K562 (cell line): ENCODE measurements at regions not wholly inside any gene's neighbourhood (a gene's known extent, or its start where the extent isn't known, plus 50 kb on each side); places are given as distances from the start of the nearest gene placed in this dataset.

Experiments used
- ATAC-seq: fragments of 200-7000 bp; cut with Tn5 transposase; 3 replicates; pipeline ENCODE4 v1.9.1; 2020; ENCODE audit warnings: moderate library complexity
- BruUV-seq: library from RNA; stranded (reverse); fragments of 400-500 nt; replicated peaks from 2 replicates; lab custom pipeline; 2021; lab: Mats Ljungman, UMichigan
- CTCF ChIA-PET: fragments of 300-600 bp; formaldehyde crosslinking; extraction: SDS; loops from one replicate; lab custom pipeline; 2021; ENCODE audit warnings: low intra/inter-chr PET ratio; lab: Yijun Ruan, JAX
- POLR2A ChIA-PET: fragments of 300-600, 350-650 bp; sonication (Branson Sonifier 250); formaldehyde crosslinking; extraction: SDS; loops from one replicate; lab custom pipeline; 2021; ENCODE audit warnings: antibody characterized with exemption, inconsistent platforms; lab: Yijun Ruan, JAX
- DNase-seq, 4 experiments: peaks; one replicate each; pipeline versions ENCODE4 v3.0.0 to v3.0.0-alpha.2; 2011 to 2018; ENCODE audit warnings: low spot score in 3 of 4, mixed read lengths in 3 of 4; ENCODE audit errors: extremely low read depth in 1 of 4
- FAIRE-seq: peaks from 2 replicates; lab custom pipeline; 2011; peaks lifted over from hg19 to GRCh38; lab: Jason Lieb, UNC
- H2AFZ ChIP-seq: 2 replicates; pipeline ENCODE4 v1.6.0; 2011; ENCODE audit warnings: low read depth, low read length, control low read depth, inconsistent platforms
- H3K27ac ChIP-seq: fragments of 200-600 bp; 3 replicates; pipeline ENCODE4 v1.8.0; 2011; ENCODE audit warnings: low read depth, mild to moderate bottlenecking, control low read depth, inconsistent platforms, low read length, moderate library complexity, mixed read lengths; ENCODE audit errors: extremely low read depth
- H3K27me3 ChIP-seq, 2 experiments: fragments of 300-600 bp in 1 of 2; 2 replicates in 1 of 2; 3 replicates in 1 of 2; pipeline versions ENCODE4 v1.6.0 to v1.8.0; 2011; ENCODE audit warnings: inconsistent platforms in 2 of 2, low read length in 2 of 2, mild to moderate bottlenecking in 1 of 2, mixed read lengths in 1 of 2, moderate library complexity in 1 of 2; ENCODE audit not compliant: control insufficient read depth in 2 of 2, insufficient read depth in 2 of 2
- H3K36me3 ChIP-seq: fragments of 300-600 bp; 3 replicates; pipeline ENCODE4 v1.8.0; 2011; ENCODE audit warnings: mild to moderate bottlenecking, low read length, inconsistent platforms; ENCODE audit not compliant: control insufficient read depth, insufficient read depth
- H3K4me1 ChIP-seq, 2 experiments: fragments of 200-600 bp in 1 of 2; replicated peaks in 1 of 2; 2 replicates in 1 of 2; 3 replicates in 1 of 2; pipeline versions ENCODE4 v1.5.1 to v1.8.0; 2011; ENCODE audit warnings: inconsistent platforms in 2 of 2, low read length in 2 of 2, mild to moderate bottlenecking in 1 of 2, mixed read lengths in 1 of 2, moderate library complexity in 1 of 2; ENCODE audit not compliant: control insufficient read depth in 2 of 2, insufficient read depth in 2 of 2
- H3K4me2 ChIP-seq: 2 replicates; pipeline ENCODE4 v1.6.1; 2011; ENCODE audit warnings: low read length, control low read depth, inconsistent platforms, mixed read lengths; ENCODE audit not compliant: insufficient read depth
- H3K4me3 ChIP-seq: fragments of 200-600 bp; sonication (generic), shearing (Covaris generic); 2 replicates; pipeline ENCODE4 v1.5.1; 2016; ENCODE audit warnings: control low read depth, inconsistent platforms
- H3K79me2 ChIP-seq: fragments of 200-600 bp; 3 replicates; pipeline ENCODE4 v1.8.0; 2011; ENCODE audit warnings: low read length, inconsistent platforms; ENCODE audit not compliant: control insufficient read depth, insufficient read depth
- H3K9ac ChIP-seq, 2 experiments: 2 replicates each; pipeline versions ENCODE4 v1.6.0 to v1.6.1; 2011; ENCODE audit warnings: low read depth in 2 of 2, low read length in 2 of 2, control low read depth in 1 of 2, inconsistent platforms in 1 of 2, mild to moderate bottlenecking in 1 of 2, mixed read lengths in 1 of 2; ENCODE audit not compliant: insufficient read depth in 1 of 2
- H3K9me1 ChIP-seq: one replicate; pipeline ENCODE4 v1.6.0; 2011; ENCODE audit warnings: inconsistent platforms, mild to moderate bottlenecking, low read length, moderate library complexity; ENCODE audit not compliant: control insufficient read depth, insufficient read depth
- H3K9me3 ChIP-seq: replicated peaks from 2 replicates; pipeline ENCODE4 v1.5.1; 2011; ENCODE audit warnings: low read depth, low read length, inconsistent platforms; ENCODE audit not compliant: control insufficient read depth, insufficient read depth
- H4K20me1 ChIP-seq: replicated peaks from 2 replicates; pipeline ENCODE4 v1.6.1; 2011; ENCODE audit warnings: low read length, inconsistent platforms, mixed read lengths; ENCODE audit not compliant: control insufficient read depth, insufficient read depth
- EZH2 ChIP-seq: IDR thresholded peaks from 2 replicates; pipeline ENCODE4 v1.6.1; 2012; ENCODE audit warnings: low read depth, mild to moderate bottlenecking, inconsistent platforms, low read length, borderline replicate concordance
- FOS ChIP-seq: IDR thresholded peaks from 3 replicates; pipeline ENCODE4 v1.6.1; 2011; ENCODE audit not compliant: insufficient read length; ENCODE audit errors: extremely low read depth
- GTF2E2 ChIP-seq: fragments of 200-800 bp; sonication (Bioruptor generic); IDR thresholded peaks from 2 replicates; pipeline ENCODE4 v1.6.1; 2016; ENCODE audit warnings: missing genetic modification characterization, missing compliant biosample characterization
- ILK ChIP-seq: fragments of 450-650 bp; IDR thresholded peaks from 2 replicates; pipeline ENCODE4 v1.6.1; 2016; ENCODE audit warnings: missing genetic modification characterization, low read depth, mild to moderate bottlenecking, missing compliant biosample characterization, moderate library complexity, borderline replicate concordance
- NCOA4 ChIP-seq: fragments of 450-650 bp; IDR thresholded peaks from 2 replicates; pipeline ENCODE4 v1.6.1; 2018; ENCODE audit warnings: mild to moderate bottlenecking; ENCODE audit not compliant: partially characterized antibody
- RBM17 ChIP-seq: fragments of 200-400 bp; formaldehyde crosslinking; IDR thresholded peaks from 2 replicates; pipeline ENCODE4 v1.6.1; 2017; ENCODE audit warnings: low read depth, mild to moderate bottlenecking, low read length, borderline replicate concordance
- TAF1 ChIP-seq: IDR thresholded peaks from 2 replicates; pipeline ENCODE4 v1.6.1; 2011; ENCODE audit warnings: mild to moderate bottlenecking, low read length, moderate library complexity; ENCODE audit not compliant: insufficient read depth, control insufficient read depth, severe bottlenecking; ENCODE audit errors: extremely low read depth
- ZKSCAN8 ChIP-seq: fragments of 200-800 bp; sonication (Bioruptor generic); IDR thresholded peaks from 2 replicates; pipeline ENCODE4 v1.6.1; 2016; ENCODE audit warnings: missing genetic modification characterization, missing compliant biosample characterization
- ZNF354B ChIP-seq: fragments of 250-450 bp; sonication (Bioruptor Pico); IDR thresholded peaks from 2 replicates; pipeline ENCODE4 v1.4.0; 2020
- ZNF830 ChIP-seq: fragments of 250-450 bp; sonication (Bioruptor Pico); IDR thresholded peaks from 2 replicates; pipeline ENCODE4 v1.5.0; 2021; ENCODE audit warnings: mild to moderate bottlenecking
- WGBS: fragments of 100-300 bp; shearing (Covaris generic); methylation state at CpG from one replicate; pipeline ENCODE4 v1.1.6; 2016; ENCODE audit warnings: low coverage, mixed read lengths; ENCODE audit not compliant: insufficient coverage; ENCODE audit errors: missing lambda C conversion rate; 5-methylcytosine and 5-hydroxymethylcytosine counted together
- in situ Hi-C: fragments of 300-500 bp; cut with MboI; formaldehyde crosslinking; loops from 4 replicates; pipeline ENCODE4 v1.15.0; 2018; ENCODE audit warnings: inconsistent platforms, mixed read lengths
- intact Hi-C: fragments of 100-400 bp; cut with micrococcal nuclease; formaldehyde crosslinking; loops from 2 replicates; pipeline ENCODE4 v1.14.2; 2022
- TF ChIP-seq, protein P1 (sequence below), 3 experiments: fragments of 200-800 bp in 1 of 3; sonication (Bioruptor generic) in 1 of 3; sonication (generic) in 1 of 3; formaldehyde crosslinking in 1 of 3; IDR thresholded peaks; 2 replicates each; pipeline versions ENCODE4 v1.6.1 to v1.8.0; 2016 to 2022; ENCODE audit warnings: mild to moderate bottlenecking in 2 of 3, missing compliant biosample characterization in 2 of 3, missing genetic modification characterization in 2 of 3, missing genetic modification reagents in 1 of 3
- TF ChIP-seq, protein P2 (sequence below): fragments of 250-450 bp; sonication (Bioruptor Pico); IDR thresholded peaks from 2 replicates; pipeline ENCODE4 v1.5.0; 2021; ENCODE audit warnings: mild to moderate bottlenecking, borderline replicate concordance
- TF ChIP-seq, protein P3 (sequence below): fragments of 250-450 bp; sonication (Bioruptor Pico); IDR thresholded peaks from 2 replicates; pipeline ENCODE4 v1.8.0; 2021; ENCODE audit warnings: moderate library complexity, mild to moderate bottlenecking, inconsistent platforms

DNA sequence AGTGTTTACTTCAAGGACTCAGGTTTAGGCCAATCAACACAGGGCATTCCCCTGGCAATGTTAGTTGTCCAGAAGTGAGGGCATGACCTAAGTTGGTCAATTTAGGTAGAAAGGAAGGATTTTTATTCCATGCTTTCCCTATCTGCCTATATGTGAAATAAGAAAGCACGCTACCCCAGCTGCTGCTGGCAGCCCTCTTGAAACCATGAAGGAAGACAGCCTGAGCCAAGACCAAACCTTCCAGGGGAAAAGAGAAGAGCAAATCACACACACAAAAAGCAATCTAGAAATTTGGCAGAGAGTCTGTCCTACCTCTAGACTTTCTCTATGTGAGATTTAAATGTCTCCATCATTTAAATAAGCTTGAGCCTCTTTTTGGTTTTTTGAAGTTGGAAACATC is 387.6 kb downstream of the TNS1 start:
- Histone ChIP-seq H3K4me2 (no peak overlapping the region), H3K27me3 (peaks cover 0 to 15% of the 10 kb centered on the region in 2 experiments; a peak in 2 of 5 replicates), H2AFZ (no peak overlapping the region), H3K4me3 (no peak overlapping the region), H3K9ac (no peak overlapping the region), H3K36me3 (no peaks in the 10 kb centered on the region), H4K20me1 (no peaks in the 10 kb centered on the region), H3K9me1 (no peaks in the 10 kb centered on the region), H3K27ac (no peak overlapping the region), H3K4me1 (no peaks in the 10 kb centered on the region), H3K9me3 (no peaks in the 10 kb centered on the region), H3K79me2 (no peaks in the 10 kb centered on the region)
- ATAC-seq (no peak), FAIRE-seq (no peak), DNase-seq (no peak)
- POLR2A ChIA-PET, result no interaction called here
- no peak for TF ChIP-seq EZH2
- no peak for TF ChIP-seq GTF2E2 (tag)
- no peak for TF ChIP-seq ZNF830 (CRISPR knock-in tag)
- no peak for TF ChIP-seq RBM17
- 0% methylated on average over 1 of the region's 1 CpG for WGBS
- intact Hi-C loops (no loop called here), in situ Hi-C loops (no loop called here)
- no TSS peak for BruUV-seq
- CTCF ChIA-PET, result no interaction called here

DNA sequence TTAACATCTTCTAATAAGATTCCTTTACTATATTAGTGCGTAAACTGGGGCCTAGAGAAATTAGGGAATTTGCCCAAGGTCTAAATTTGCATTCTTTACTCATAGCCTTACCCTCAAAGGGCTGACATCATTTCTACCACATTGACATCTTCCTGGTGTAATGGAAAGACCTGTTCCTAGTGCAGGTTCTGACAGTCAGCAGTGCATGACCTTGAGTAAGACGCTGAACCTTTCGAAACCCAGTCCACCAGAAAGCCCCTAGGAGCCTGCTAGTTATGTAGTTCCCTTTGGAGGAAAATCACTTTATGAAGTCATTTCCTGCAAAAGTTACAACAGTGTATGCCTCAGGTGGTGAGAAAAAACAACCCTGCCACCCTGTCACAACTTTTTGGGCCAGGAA is 388.3 kb downstream of the TNS1 start:
- FAIRE-seq (no peak), ATAC-seq (no peak)
- TF ChIP-seq ZKSCAN8 (CRISPR knock-in tag) (no peak), ILK (tag) (no peak), ZNF354B (no peak), NCOA4 (no peak), FOS (no peak), TAF1 (no peak)
- TF ChIP-seq, protein P1, sequence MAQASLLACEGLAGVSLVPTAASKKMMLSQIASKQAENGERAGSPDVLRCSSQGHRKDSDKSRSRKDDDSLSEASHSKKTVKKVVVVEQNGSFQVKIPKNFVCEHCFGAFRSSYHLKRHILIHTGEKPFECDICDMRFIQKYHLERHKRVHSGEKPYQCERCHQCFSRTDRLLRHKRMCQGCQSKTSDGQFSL (CRISPR knock-in tag; IDR thresholded peaks at IDR 0.05), result no peak
- TF ChIP-seq, protein P1 (tag; IDR thresholded peaks at IDR 0.05), result no peak
- TF ChIP-seq, protein P2, sequence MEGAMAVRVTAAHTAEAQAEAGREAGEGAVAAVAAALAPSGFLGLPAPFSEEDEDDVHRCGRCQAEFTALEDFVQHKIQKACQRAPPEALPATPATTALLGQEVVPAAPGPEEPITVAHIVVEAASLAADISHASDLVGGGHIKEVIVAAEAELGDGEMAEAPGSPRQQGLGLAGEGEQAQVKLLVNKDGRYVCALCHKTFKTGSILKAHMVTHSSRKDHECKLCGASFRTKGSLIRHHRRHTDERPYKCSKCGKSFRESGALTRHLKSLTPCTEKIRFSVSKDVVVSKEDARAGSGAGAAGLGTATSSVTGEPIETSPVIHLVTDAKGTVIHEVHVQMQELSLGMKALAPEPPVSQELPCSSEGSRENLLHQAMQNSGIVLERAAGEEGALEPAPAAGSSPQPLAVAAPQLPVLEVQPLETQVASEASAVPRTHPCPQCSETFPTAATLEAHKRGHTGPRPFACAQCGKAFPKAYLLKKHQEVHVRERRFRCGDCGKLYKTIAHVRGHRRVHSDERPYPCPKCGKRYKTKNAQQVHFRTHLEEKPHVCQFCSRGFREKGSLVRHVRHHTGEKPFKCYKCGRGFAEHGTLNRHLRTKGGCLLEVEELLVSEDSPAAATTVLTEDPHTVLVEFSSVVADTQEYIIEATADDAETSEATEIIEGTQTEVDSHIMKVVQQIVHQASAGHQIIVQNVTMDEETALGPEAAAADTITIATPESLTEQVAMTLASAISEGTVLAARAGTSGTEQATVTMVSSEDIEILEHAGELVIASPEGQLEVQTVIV (CRISPR knock-in tag), result no peak
- TF ChIP-seq, protein P3, sequence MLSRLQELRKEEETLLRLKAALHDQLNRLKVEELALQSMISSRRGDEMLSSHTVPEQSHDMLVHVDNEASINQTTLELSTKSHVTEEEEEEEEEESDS, result no peak

More for the DNA sequence above, 388.3 kb downstream of the TNS1 start:
- H4K20me1 ChIP-seq, result no peaks in the 10 kb centered on the region
- H3K9ac ChIP-seq, result no peak overlapping the region
- in situ Hi-C loops (no loop called here), intact Hi-C loops (no loop called here)
- no peaks in the 10 kb centered on the region for H3K4me1 ChIP-seq
- H3K27me3 ChIP-seq, result peaks cover 0 to 16% of the 10 kb centered on the region in 2 experiments; a peak in 2 of 5 replicates
- no peaks in the 10 kb centered on the region for H3K36me3 ChIP-seq
- DNase-seq, result no peak
- no peak overlapping the region for H3K27ac ChIP-seq
- ChIA-PET CTCF (no interaction called here), POLR2A (no interaction called here)
- H3K79me2 ChIP-seq, result no peaks in the 10 kb centered on the region
- no TSS peak for BruUV-seq
- WGBS, result 0% methylated on average over 1 of the region's 3 CpGs
- no peaks in the 10 kb centered on the region for H3K9me3 ChIP-seq
- H2AFZ ChIP-seq, result no peak overlapping the region
- no peak overlapping the region for H3K4me3 ChIP-seq
- H3K9me1 ChIP-seq, result no peaks in the 10 kb centered on the region
- no peak overlapping the region for H3K4me2 ChIP-seq
